GM21786 (cell line): ENCODE measurements at regions not wholly inside any gene's neighbourhood (a gene's known extent, or its start where the extent isn't known, plus 50 kb on each side); places are given as distances from the start of the nearest gene placed in this dataset.

ENCODE experiments used
- ATAC-seq: cut with Tn5 transposase; IDR thresholded peaks from one replicate; pipeline ENCODE4 v1.9.1; 2021; ENCODE audit not compliant: unreplicated experiment

DNA sequence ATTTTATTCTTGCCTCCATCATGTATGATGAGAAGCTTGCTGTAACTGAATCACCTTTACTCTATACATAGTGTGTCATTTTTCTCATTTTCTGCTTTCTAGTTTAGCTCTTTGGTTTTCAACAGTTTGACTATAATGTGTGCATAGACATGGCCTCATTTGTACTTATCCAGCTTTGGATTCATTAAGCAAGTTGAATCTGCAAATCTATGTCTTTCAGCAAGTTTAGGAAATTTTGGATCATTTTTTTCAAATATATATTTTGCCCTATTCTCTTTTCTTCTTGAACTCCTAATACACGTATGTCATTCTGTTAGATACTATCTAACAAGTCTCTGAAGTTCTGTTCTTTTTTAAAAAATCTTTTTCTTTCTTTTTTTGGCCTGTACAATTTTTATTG, 57.8 kb downstream of the PRLHR start:
- ATAC-seq: no peak

DNA sequence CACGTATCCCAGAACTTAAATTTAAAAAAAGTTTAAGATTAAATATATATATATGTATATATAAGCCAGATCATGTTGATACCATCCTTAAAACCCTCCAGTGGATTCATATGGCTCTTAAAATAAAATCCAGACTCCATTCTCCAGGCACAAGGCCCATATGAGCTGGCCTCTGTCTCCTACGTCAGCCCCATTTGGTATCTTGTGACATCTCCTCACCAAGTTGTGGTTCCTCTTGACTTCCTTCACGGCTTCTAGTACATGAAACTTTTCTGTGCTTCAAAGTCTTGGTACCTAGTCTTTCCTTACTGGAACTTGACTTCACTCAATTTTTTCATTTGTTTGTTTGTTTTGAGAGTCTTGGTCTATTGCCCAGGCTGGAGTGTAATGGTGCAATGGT, 61.3 kb downstream of the PRLHR start:
- no peak for ATAC-seq

DNA sequence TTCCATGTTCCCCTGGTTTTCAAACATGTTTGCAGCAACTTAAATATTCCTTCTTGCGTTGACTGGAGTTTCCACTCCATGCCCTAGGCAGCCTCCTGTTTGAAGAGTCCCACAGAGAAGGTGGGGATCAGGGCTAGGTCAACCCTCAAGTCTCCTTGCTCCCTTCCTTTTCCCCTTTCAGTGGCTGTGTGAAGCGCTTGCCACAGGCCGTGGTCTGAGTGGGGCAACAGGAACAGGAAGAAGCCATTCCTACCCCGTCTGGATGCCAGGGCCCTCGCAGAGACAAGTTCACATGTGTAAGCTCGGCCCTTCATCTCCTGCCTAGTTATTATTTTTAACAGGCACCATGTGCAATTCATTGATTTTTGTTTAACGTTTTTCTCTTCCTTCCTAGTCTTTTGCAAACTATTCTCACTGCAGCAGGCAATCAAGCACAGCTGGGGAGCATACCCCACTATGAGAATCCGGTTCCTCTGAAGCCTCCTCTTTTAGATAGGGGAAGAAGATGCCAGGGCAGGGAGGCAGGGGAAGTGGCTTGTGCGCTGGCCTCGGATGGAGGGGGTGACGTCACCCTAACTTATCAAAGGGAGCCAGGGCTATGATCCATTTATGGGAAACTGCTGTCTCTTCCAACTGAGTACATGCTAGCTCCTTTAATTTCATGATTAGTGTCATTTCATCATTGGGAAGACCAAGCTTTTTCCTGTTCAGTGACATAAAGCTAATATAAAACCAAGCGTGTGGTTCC, 64.2 kb downstream of the PRLHR start:
- ATAC-seq: no peak

- ATAC-seq: no peak
Observed at GRCh38 chr10:118528426-118528825, 67.0 kb downstream of the PRLHR start.

DNA sequence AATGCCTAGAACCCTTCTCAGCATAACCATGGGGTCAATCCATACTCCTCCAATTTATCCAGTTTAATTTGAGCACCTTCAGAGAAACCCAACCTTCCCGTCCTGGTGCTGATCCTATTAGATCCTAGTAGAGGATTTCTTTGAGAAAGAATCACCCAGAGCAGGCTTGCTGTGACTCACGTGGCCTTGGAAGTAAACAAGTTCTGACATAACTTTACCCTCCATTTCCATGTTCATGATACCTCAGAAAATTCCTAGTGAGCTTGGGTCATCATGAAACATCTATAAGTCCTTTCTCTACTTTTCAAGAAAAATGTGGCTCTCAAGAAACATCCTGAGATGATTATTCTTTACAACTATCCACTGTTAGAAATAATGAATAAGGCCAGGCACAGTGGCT, 71.7 kb downstream of the PRLHR start:
- no peak for ATAC-seq

DNA sequence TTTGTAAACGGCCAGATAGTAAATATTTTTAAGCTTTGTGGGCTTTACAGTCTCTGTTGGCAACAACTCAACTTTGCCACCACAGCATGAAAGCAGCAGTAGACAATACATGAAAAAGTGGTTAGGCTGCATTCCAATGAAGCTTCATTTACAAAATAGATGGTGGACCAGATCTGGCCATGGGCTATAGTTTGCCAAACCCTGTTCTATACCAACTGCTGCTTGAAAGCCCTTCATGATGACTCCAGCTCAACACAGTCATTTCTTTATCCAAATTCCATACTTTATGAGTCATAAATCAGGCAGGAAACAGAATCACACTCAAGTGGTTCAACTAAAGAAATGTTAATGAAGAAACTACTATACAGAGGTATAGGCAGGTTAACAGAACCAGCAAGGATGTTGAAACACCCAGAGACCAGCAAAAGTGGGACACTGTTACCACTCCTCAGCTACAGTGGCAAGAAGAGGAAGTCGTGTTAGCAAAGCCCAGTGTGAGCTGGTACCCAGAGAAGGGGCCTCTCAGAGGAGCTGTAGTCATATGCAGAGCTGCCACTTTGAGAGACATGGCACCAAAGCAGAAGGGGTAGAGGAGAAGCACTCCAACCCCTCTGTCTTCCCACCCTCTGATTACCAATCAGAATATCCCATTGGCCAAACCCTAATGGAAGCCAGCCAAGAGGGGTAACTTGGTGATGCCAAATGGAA, 72.5 kb downstream of the PRLHR start:
- no peak for ATAC-seq

DNA sequence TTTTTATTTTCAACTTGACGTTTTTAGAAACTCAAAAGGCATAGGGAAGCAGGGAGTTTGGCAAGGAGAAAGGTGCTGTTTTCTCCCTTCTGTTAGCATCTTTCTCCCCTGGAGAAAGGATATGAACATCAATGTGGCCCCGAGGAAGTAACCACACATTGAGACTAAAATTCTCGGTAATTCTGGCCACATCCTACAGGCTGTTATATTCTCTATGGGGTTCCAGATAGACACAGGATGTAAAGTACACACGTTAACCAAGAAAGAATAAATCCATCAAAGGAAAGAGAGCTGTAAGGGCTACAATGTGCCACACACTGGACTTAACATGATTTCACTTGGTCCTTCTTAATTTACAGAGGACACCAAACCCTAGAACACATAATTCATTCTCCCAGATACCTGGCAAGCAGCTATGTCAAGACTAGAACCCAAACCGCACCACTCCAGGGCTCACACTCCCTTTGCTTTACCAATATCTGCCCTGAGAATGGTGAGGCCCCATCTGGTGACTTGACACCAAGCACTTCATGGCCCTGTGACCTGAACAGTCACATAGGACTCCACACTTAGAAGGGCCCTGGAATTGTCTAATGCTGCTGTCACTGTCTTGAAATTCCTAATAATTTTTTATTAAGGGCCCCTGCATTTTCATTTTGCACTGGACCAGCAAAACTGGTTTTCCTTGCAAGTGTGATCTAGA, 73.9 kb downstream of the PRLHR start:
- no peak for ATAC-seq

- no peak for ATAC-seq
Observed at GRCh38 chr10:118520116-118520742, 75.2 kb downstream of the PRLHR start.

DNA sequence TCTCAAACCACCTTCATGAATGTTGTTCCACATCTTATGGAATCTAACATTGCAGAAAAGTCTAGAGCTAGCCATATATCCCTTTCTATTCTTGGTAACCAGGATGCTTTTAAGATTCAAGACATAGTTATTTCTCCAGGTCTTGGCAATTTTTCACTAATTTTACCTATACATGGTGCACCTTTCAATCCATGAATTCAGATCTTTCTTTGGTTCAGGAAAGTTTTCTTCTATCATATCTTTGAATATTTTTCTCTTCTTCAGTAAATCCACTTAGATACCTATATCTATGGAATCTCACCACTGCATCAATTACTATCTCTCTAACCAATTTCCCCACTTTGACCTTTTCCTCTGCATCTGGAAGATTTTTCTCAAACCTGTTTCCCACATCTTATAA, 77.4 kb downstream of the PRLHR start:
- ATAC-seq: no peak

DNA sequence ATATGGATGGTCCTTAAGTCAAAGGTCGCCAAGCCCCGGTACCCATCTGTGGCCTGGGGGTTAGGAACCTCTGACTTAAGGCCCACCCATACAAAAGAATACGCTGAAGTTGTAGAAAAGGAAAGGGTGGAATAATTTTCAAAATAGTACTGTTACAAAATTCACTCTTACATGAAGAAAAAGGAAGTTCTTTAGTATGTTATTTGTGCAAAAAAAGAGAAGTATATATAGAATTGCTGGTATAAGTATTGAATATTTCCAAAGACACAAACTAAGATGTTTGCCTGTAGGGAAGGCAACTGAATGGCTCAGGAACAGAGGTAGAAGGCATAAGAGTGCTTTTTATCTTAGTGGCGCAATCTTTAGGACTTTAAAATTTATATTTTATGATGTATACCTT, 78.7 kb downstream of the PRLHR start:
- ATAC-seq: no peak

GRCh38 chr10:118513174-118513573, 82.3 kb downstream of the PRLHR start:
- ATAC-seq: no peak

GRCh38 chr10:118511711-118512110, 83.7 kb downstream of the PRLHR start:
- ATAC-seq: no peak

DNA sequence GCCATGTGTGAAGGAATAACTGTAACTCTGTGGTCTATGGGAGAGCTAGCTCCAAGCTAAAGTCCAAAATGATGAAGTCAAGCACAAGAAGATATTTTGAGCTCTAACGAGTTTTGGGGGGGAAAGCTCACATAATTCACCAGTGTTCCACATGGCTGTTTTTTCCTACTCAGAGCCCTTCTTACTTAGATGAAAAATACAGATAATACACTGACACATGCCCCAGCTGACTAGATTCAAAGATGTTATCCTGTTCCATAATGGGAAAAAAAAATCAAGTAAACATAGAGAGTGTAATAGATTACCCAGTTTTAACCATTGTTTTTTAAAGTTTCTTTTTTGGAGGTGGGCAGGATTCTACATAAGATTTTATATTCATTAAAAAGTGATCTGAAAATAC, 86.6 kb downstream of the PRLHR start:
- ATAC-seq: no peak

- no peak for ATAC-seq
Observed at GRCh38 chr10:118508355-118508754, 87.1 kb downstream of the PRLHR start.

DNA sequence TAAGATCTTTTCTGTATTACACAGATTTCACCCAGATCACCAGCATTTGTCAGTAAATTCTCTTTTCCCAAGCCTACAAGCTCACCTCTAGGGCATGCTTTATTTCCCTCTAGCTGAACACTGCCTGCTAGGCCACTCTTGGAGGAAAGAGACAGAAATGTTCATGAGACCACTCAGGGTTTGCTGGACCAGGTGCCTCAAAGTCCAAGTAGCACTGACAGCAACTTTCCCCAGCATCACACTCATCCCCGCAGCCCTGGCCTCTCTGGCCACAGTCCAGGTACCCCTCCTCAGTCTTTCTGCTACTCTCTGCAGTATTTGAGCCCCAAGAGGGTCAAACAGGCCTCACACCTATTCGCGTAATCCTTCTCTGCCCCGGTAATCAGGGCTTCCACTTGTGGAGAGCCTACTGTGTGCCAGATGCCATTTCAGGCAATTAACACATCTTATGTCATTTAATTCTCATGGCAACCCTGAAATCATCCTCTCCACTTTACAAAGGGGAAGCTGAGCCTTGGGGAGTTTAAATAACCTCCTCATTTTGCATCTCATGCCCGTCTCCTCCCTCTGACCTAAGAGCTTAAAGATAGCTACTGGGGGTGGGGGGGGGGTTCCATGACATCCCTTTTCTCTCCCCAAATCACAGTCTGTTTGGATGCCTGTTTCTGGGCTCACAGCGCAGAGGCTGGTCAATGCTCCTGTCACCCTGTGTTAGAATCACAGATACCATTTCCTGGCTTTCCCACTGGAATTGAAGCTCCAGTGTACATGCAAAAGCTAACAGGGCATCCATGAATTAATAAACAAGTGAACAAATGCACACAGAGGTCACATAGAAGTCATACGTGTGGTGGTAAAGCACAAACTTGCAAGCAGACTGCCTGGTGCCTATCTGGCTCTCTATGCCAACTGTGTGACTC, 88.5 kb downstream of the PRLHR start:
- no peak for ATAC-seq

DNA sequence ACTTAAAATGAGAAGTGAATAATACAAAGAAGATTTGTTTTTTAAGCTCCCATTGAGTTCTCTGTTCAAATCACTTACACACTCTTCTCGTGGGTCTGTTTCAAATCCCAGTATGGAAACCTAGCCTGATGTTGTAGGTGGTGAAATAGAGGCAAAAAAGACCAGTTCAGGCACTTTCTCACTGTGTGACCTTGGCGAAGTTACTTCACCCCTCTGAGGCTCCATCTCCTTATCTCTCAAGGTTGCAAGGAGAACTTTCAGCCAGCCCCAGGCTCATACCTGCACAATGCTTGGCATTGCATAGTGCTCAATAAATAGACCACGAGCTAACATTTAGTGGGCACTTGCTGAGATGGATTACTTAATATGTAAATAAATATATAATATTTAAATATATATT, 90.1 kb downstream of the PRLHR start:
- ATAC-seq: no peak

DNA sequence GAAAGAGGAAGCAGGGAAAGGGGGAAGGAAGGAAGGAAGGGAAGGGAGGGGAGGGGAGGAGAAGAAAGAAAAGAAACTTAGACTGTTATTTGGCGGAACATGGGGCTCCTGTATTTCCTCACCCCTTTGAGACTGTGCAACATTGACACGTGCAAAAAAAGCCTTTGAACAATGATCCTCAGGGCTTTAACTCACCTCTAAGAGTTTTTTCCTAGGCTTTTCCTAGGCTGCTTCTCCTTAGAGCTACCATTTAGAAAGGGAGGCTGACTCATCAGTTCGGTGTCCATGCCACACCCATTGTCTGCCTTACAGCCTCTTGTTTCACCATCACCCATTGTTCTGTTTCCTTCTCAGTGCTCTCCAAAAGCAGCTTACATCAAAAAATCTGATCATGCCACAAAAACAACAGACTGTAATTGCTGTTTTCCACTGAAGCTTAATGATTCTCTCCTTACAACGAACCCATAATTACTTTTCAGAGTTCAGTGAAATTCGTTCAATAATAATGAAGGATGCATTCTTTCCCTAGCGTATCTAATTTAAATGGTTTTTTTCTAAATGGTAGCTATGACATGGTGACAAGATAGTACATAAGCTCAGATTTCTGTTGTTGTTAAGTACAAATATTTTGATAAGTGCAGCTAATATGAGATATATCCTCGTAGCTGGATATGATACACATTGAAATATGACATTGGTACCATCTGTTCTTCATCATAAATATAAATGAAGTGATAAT, 90.8 kb downstream of the PRLHR start:
- ATAC-seq: no peak

DNA sequence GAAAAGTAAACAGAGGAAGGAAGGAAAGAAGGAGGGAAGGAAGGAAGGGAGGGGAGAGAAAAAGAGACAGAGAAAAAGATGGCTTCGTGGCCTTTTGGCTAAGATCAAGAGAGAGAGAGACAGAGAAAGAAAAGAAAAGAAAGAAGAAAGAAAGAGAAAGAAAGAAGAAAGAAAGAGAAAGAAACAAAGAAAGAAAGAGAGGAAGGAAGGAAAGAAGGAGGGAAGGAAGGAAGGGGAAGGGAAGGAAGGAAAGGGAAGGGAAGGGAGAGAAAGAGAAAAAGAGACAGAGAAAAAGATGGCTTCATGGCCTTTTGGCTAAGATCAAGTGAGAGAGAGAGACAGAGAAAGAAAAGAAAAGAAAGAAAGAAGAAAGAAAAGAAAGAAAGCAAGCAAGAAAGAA, 91.4 kb downstream of the PRLHR start:
- no peak for ATAC-seq

DNA sequence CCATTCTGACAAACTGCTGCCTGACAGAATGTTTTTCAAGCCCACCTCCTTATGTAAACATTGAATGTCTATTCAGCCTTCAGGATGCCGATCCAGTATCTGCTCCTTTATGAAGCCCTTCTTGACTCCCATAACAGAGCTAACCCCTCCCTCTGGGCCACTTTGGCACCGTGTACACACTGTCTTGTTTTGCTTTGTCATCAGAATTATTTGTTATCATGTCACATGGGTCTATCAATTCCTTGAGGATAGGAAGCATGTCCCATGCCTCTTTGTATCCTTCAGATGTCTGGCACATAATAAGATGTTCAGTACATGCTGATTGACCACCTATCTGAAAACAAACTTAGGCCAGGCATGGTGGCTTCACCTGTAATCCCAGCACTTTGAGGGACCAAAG, 92.3 kb downstream of the PRLHR start:
- ATAC-seq: no peak
